Activated gamma-delta T cell treated with Interleukin-2 at 50 U/mL for 16 hours (primary cell): ENCODE measurements at regions not wholly inside any gene's neighbourhood (a gene's known extent, or its start where the extent isn't known, plus 50 kb on each side); places are given as distances from the start of the nearest gene placed in this dataset.
"Not testable (repeated sequence)": the region's sequence is repeated elsewhere in the genome, so short reads cannot be mapped to it uniquely, and the experiment has no call there.

Experiments used
- DNase-seq: peaks from one replicate; pipeline ENCODE4 v3.0.0-alpha.2; 2020

- no peak for DNase-seq
Observed at GRCh38 chr9:95784318-95784717, 91.2 kb upstream of the ERCC6L2 start.

DNA sequence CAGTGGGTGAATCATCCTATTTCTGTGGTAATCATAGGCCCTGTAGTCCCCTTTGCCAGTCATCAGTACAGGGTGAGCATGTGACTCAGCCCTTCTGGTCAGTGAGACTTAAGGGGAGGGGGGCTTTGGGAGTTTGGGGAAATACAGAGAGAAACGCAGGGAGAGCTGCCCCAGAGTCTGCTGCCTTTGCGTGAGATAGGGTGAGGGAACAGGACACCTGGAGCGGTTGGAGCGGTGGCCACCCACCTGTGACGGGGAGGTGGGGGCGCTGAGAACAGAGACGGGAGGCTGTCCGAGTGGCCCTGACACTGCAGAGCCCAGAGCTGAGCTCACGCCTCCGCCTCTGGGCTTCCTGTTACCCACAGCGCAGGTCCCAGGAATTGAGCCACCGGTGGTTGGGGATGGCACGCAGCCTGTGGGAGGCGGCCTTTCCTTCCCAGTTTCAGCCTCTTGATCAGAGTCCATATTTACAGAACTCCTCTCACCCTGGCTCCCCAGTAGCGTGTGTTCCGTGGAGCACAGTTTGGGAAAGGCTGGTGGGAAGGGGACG is 92.0 kb upstream of the ERCC6L2 start:
- no peak for DNase-seq

DNA sequence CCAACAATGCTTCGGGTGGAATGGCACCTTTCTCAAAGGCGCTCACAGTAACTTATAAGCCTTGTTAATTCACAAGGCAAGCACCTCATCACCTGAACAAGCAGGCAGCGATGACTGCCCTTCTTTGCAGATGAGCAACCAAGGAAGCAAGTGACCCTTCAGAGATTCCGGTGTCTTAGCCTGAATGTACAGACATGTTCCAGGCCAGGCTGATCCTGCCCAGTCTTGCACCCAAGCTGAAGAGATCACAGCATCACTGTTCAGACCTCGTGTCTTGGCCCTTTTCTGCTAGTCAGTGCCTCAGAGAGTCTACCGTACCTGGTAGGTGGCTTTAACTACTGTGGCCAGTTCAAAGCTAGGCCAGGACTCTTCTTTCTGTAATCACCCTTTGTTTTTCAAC is 94.7 kb upstream of the ERCC6L2 start:
- no peak for DNase-seq

DNA sequence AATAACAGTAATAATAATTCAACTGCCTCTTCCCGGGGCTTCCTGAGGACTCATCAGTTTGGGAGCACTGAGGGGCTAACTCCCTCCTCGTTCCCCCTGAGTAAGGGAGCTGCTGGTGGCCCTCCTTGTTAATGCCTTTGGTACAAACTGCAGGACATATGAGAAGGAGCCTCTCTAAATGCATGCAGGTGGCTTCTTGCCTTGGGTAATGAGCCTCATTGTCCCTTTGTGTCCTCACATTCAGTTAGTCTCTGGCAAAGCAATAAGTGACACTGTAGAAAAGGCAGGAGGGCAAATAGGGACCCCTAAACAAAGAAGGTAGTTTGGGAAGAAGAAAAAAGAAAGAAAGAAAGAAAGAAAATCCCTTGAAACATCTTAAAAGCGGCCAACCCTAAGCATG is 95.4 kb upstream of the ERCC6L2 start:
- no peak for DNase-seq

GRCh38 chr9:95779597-95779996 is 95.9 kb upstream of the ERCC6L2 start:
- not testable (repeated sequence) for DNase-seq

- DNase-seq, result no peak
Observed at GRCh38 chr9:95778957-95779356, 96.5 kb upstream of the ERCC6L2 start.

GRCh38 chr9:95777136-95777535 is 98.4 kb upstream of the ERCC6L2 start:
- no peak for DNase-seq

GRCh38 chr9:95776176-95776575 is 99.3 kb upstream of the ERCC6L2 start:
- no peak for DNase-seq

DNA sequence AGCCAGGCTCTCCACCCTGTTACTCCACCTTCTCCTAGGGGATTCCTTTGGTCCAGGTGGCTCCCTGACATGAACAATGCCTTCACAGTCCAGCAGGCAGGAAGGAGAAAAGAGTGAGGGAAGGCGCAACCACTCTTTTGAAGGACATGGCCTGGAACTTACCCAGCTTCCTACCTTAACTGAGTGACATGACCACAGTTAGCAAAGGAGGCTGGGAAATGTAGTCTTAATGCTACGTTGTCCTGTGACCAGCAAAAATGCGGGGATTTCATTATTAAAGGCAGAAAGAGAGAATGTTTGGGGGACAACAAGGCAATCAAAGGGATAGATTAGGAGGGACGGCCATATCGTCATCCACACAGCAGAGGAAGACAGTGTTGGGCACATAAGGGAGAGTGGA is 100.3 kb upstream of the ERCC6L2 start:
- no peak for DNase-seq

DNA sequence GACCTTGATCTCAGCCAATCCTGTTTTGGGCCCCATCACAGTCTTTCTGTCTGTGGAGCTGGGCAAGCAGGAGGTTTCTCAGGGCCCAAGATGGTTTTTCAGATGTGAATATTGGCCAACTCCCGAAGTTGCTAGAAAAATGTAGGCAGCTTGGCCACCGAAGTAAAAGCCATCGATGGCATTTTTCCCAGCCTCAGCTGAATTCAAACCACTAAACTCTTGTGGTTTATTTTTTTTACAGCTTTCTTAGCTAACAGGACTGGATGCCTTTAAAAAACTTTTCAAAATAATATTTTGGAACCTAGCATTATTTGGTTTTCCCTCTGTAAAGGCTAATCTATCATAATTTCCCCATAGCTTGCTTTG is 102.5 kb upstream of the ERCC6L2 start:
- no peak for DNase-seq

GRCh38 chr9:95772320-95773052 is 103.0 kb upstream of the ERCC6L2 start:
- no peak for DNase-seq

DNA sequence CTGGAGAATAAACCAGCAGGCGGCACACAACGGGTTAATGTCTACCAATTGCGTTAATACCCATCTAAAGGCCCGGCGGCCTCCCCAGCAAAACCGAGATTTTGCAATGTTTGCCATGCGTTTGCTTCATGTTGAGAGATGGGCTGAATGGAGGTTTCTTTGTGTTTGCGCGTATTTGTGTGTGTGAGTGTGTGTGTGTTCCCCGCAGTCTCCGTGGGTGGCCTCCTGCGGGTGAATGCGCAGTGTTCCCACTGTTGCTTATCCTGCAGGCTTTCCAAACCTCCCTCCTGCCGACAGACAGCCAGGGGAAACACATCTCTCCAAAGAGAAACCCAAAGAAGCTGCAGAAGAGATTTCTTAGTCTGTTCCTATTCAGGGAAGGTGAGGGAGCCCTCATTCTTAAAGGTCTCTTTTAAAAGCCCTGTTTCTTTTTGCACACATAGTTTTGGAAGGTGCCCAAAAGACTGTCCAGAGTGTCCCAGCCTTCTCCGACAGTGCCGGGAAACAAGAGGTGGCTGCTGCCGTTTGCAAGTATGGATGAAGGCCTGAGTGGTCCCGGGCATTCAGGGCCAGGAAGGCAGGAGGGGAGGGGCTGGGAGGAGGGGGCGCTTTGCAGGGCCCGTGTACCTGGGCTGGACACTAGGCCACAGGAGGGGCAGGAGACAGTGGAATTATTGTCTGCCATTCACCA is 103.8 kb upstream of the ERCC6L2 start:
- no peak for DNase-seq

GRCh38 chr9:95770653-95771131 is 104.8 kb upstream of the ERCC6L2 start:
- no peak for DNase-seq

GRCh38 chr9:95769909-95770433 is 105.5 kb upstream of the ERCC6L2 start:
- no peak for DNase-seq

DNA sequence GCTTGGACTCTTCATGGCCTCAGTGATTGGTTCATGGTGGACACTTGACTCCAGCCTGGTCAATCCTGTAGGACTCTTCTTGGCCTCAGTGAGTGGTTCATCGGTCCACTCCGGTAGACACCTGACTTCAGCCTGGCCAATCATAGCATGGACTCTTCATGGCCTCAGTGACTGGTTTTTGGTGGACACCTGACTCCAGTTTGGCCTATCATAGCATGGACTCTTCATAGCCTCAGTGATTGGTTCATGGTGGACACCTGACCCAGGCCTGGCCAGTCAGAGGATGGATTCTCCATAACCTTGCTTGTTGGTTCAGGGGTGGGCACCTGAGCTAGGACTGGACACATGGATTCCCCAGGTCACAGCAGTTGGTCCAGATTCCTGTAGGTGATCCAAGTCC is 106.0 kb upstream of the ERCC6L2 start:
- DNase-seq, result no peak

GRCh38 chr9:95766906-95767305 is 108.6 kb upstream of the ERCC6L2 start:
- DNase-seq, result no peak

DNA sequence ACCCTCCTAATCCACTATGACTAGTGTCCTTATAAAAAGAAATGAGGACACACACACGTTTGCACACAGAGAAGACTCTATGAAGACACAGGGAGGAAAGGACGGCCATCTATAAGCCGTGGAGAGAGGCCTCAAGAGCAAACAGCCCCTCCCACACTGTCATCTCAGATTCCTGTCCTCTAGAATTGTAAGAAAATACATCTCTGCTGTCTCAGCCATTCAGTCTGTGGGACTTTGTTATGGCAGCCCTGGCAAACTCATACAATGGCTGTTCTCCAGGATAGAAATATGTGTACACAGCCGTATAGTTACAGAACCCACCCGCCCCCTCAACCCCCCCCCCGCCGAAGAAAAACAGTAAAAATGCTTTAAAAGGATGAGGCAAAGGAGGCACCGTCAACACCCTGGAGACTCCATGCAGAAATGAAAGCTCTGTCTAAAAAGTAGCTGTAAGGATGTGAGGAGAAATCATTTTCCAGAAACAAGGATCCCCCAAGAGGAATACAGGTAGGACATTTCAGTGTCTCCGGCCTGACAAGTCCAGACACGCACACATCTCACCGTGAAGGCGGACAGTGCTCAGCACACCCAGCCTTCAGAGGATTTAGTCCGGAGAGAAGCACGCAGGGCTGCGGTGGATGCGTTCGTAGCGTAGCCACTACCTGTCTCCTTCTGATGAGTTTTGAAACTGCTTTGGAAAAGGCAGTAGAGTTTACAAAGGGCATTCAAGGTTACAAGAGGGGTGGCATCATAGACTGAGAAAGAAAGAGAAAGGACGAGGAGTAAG is 110.8 kb upstream of the ERCC6L2 start:
- DNase-seq, result no peak

DNA sequence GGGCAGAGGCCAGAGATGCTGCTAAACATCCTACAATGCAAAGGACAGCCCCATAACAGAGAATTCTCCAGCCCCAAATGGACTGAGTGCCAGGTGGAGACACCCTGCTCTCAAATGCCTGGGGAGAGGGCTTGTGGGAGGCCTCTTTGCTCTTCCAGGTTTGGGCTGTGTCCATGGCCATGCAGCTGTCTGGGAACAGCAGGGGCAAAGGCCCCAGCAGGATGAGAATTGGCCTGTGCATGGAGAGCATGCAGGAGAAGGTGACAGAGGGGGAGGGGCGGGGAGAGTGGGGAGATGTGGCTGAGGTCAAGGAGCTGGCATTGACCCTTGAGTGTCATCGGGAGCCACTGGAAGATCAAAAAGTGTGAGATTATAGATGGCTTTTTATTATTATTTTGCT is 111.5 kb upstream of the ERCC6L2 start:
- no peak for DNase-seq

DNA sequence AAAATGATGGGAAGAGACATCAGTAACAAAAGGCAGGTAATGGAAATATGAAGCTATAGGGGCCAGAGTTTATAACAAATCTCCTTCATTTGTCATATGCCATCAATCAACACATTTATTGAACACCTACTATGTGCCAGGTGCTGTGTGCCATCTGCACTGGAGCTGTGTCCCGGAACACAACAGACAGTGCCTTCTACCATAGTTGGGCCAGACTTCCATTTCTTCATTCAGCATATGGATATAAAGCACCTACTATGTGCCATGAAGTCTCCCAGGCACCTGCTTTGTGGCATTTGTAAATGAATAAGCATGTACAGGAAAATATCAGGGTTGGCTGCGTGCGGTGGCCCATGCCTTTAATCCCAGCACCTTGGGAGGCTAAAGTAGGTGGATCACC is 112.5 kb upstream of the ERCC6L2 start:
- no peak for DNase-seq

GRCh38 chr9:95762322-95762721 is 113.2 kb upstream of the ERCC6L2 start:
- no peak for DNase-seq

DNA sequence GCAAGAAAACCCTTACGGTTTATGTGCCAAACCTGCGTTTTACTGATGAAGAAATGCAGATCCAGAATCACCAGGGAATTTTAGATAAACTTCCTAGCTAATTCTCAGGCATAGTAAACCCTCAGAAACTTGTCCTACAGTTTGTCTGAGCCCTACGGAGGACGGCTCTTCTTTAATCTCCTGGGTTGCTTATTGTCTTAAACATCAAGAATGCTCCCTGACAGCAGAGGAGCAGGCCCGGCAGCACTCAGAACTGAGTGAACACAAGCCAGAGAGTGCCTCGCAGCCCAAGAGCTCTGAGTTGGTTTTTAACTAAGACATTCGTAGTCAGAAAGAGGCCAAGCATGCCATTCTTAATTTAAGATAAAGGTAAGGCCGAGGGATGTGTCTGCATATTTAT is 114.7 kb upstream of the ERCC6L2 start:
- DNase-seq, result no peak

DNA sequence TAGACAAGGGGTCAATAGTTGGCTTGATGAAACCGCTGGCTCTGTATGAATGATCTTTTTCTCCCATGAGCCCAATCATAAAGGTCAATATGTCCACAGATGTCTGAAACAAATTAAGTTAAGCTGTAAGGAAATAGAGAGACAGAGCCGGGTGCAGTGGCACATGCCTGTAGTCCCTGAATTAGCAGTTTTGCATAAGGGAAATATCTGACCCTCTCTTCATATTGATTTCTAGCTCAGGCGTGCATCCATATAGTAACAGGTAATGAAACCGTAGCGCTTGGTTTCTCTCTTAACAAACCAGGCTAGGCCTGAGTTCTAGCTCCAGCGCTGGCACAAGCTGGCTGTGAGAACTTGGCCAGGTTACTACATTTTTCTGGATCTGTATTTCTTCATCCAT is 118.1 kb upstream of the ERCC6L2 start:
- no peak for DNase-seq

DNA sequence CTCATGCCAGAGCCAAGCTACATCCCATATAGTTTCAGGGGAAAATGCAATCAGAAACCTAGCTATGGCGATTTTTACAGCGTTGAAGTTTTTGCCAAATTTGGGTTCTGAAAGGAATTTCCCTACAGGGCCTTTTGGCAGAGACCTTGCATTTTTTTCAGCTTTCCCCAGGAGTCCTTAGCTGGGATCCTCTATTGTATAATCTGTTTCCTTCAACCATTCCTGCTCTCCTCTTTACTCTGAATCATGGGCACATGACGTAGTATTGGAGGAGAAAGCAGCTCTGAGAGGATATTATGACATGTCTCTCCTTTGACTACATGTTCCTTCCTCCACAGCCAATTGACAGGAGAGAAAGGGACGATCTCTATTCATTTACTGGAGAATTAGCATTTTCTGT is 118.5 kb upstream of the ERCC6L2 start:
- DNase-seq, result no peak
